ENCODE measurements at regions not wholly inside any gene's neighbourhood (a gene's known extent, or its start where the extent isn't known, plus 50 kb on each side); places are given as distances from the start of the nearest gene placed in this dataset.

DNA sequence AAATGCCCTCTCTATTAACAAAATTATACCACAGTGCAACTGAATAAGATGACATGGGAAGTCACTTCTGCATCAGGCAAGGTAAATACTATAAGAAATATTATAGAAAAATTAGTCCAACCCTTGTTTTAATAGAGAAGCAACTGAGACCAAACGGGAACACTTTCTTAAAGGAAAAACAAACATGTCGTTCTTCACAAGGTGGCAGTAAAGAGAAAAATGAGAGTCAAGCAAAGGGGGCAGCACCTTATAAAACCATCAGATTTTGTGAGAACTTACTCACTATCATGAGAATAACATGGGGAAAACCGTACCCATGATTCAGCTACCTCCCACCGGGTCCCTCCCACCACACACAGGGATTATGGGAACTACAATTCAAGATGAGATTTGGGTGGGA, 481.7 kb upstream of the CRIM1 start:
- Histone ChIP-seq H3K36me3 (ENCODE audit: insufficient read depth, low read length, poor library complexity, severe bottlenecking) (no peaks in the 10 kb centered on the region), H3K9me3 (ENCODE audit: low read depth, low read length, poor library complexity, severe bottlenecking) (no peaks in the 10 kb centered on the region), H3K4me3 (ENCODE audit: low read depth, low read length, poor library complexity, severe bottlenecking) (no peak overlapping the region), H3K27ac (ENCODE audit: low read depth, low read length, poor library complexity, severe bottlenecking) (no peak overlapping the region), H3K27me3 (replicated peaks; ENCODE audit: insufficient read depth, low read depth, low read length, poor library complexity) (no peaks in the 10 kb centered on the region), H3K4me1 (ENCODE audit: insufficient read depth, low read length, poor library complexity, severe bottlenecking) (no peaks in the 10 kb centered on the region)
- BruUV-seq (replicated peaks), result no TSS peak
- ChIA-PET POLR2A (ENCODE audit: low non-redundant PET) (no interaction called here), CTCF (no interaction called here)
- peak; percentile 24 for DNase-seq (ENCODE audit: low spot score)
- no peak for TF ChIP-seq EZH2 (IDR thresholded peaks at IDR 0.05; ENCODE audit: borderline replicate concordance, low read depth, low read length, poor library complexity, severe bottlenecking)
- TF ChIP-seq, protein P1, sequence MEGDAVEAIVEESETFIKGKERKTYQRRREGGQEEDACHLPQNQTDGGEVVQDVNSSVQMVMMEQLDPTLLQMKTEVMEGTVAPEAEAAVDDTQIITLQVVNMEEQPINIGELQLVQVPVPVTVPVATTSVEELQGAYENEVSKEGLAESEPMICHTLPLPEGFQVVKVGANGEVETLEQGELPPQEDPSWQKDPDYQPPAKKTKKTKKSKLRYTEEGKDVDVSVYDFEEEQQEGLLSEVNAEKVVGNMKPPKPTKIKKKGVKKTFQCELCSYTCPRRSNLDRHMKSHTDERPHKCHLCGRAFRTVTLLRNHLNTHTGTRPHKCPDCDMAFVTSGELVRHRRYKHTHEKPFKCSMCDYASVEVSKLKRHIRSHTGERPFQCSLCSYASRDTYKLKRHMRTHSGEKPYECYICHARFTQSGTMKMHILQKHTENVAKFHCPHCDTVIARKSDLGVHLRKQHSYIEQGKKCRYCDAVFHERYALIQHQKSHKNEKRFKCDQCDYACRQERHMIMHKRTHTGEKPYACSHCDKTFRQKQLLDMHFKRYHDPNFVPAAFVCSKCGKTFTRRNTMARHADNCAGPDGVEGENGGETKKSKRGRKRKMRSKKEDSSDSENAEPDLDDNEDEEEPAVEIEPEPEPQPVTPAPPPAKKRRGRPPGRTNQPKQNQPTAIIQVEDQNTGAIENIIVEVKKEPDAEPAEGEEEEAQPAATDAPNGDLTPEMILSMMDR (conservative IDR thresholded peaks at IDR 0.05; ENCODE audit: low read depth, low read length), result peak; percentile 32
- intact Hi-C loops (cut with micrococcal nuclease; ENCODE audit: unreplicated experiment), result loop anchor here (10.0 kb wide), 1 partner anchor 801 kb away; no protein-coding TSS in a partner anchor

DNA sequence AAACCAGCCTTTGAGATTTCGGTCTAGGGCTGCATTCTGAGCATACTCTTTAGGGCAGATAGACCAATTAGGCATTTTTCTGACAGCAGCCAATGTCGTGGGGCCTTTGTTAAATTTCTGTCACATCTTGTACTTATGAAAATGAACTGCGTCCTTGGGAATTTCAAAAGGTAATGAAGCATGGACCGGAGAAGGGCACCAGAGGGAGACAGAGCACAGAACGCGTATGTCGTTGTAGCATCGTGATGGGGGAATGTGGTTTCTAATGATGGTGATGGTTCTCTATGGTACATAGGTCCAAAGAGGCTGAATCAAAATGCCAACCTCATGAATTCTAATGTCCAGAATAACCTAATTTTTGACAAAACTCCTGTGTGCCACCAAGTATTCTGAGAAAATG, 483.9 kb upstream of the CRIM1 start:
- Histone ChIP-seq H3K9me3 (ENCODE audit: low read depth, low read length, poor library complexity, severe bottlenecking) (no peaks in the 10 kb centered on the region), H3K27me3 (replicated peaks; ENCODE audit: insufficient read depth, low read depth, low read length, poor library complexity) (no peaks in the 10 kb centered on the region), H3K4me3 (ENCODE audit: low read depth, low read length, poor library complexity, severe bottlenecking) (no peak overlapping the region), H3K27ac (ENCODE audit: low read depth, low read length, poor library complexity, severe bottlenecking) (no peak overlapping the region), H3K36me3 (ENCODE audit: insufficient read depth, low read length, poor library complexity, severe bottlenecking) (no peaks in the 10 kb centered on the region), H3K4me1 (ENCODE audit: insufficient read depth, low read length, poor library complexity, severe bottlenecking) (no peaks in the 10 kb centered on the region)
- intact Hi-C loops (cut with micrococcal nuclease; ENCODE audit: unreplicated experiment), result loop anchor here (10.0 kb wide), 1 partner anchor 803 kb away; no protein-coding TSS in a partner anchor
- POLR2A ChIA-PET (ENCODE audit: low non-redundant PET), result no interaction called here
- DNase-seq (ENCODE audit: low spot score), result peak; percentile 33
- no peak for TF ChIP-seq EZH2 (IDR thresholded peaks at IDR 0.05; ENCODE audit: borderline replicate concordance, low read depth, low read length, poor library complexity, severe bottlenecking)
- TF ChIP-seq, protein P1 (conservative IDR thresholded peaks at IDR 0.05; ENCODE audit: low read depth, low read length), result peak; percentile 37; the same call in 1 of the 2 replicates
- BruUV-seq (replicated peaks), result no TSS peak
- CTCF ChIA-PET, result no interaction called here

DNA sequence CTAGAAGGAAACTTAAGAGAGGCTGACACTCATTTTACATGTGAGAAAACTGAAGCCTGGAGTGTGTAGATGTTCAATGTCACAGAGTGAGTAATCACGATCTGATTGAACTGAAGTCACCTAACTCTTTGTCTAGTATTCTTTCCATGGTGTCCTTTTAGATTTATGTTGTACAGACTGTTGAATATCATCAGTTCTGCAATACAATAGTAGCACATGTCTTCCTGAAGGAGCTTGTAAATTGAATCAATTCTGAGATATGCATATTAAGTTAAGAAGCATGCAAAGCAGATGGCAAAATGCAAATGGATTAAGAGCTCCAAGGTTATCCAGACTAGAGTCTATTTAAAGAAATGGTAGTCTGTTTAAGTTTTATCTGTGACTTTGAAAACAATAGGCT, 484.9 kb upstream of the CRIM1 start:
- CTCF ChIA-PET, result no interaction called here
- TF ChIP-seq, protein P1 (conservative IDR thresholded peaks at IDR 0.05; ENCODE audit: low read depth, low read length), result no peak
- TF ChIP-seq EZH2 (IDR thresholded peaks at IDR 0.05; ENCODE audit: borderline replicate concordance, low read depth, low read length, poor library complexity, severe bottlenecking), result no peak
- no peaks in the 10 kb centered on the region for H3K27me3 ChIP-seq (replicated peaks; ENCODE audit: insufficient read depth, low read depth, low read length, poor library complexity)
- no peaks in the 10 kb centered on the region for H3K4me1 ChIP-seq (ENCODE audit: insufficient read depth, low read length, poor library complexity, severe bottlenecking)
- no peak overlapping the region for H3K27ac ChIP-seq (ENCODE audit: low read depth, low read length, poor library complexity, severe bottlenecking)
- H3K9me3 ChIP-seq (ENCODE audit: low read depth, low read length, poor library complexity, severe bottlenecking), result no peaks in the 10 kb centered on the region
- no TSS peak for BruUV-seq (replicated peaks)
- no peak for DNase-seq (ENCODE audit: low spot score)
- POLR2A ChIA-PET (ENCODE audit: low non-redundant PET), result no interaction called here
- H3K36me3 ChIP-seq (ENCODE audit: insufficient read depth, low read length, poor library complexity, severe bottlenecking), result no peaks in the 10 kb centered on the region
- intact Hi-C loops (cut with micrococcal nuclease; ENCODE audit: unreplicated experiment), result loop anchor here (10.0 kb wide), 1 partner anchor 804 kb away; no protein-coding TSS in a partner anchor
- H3K4me3 ChIP-seq (ENCODE audit: low read depth, low read length, poor library complexity, severe bottlenecking), result no peak overlapping the region
